H1 (cell line): ENCODE measurements at regions not wholly inside any gene's neighbourhood (a gene's known extent, or its start where the extent isn't known, plus 50 kb on each side); places are given as distances from the start of the nearest gene placed in this dataset.

ENCODE experiments used
- CTCF ChIA-PET: fragments of 300-600 bp; sonication (Branson Sonifier 250); formaldehyde crosslinking; loops from one replicate; lab custom pipeline; 2021; ENCODE audit not compliant: partially characterized antibody; lab: Charles Lee
- POLR2A ChIA-PET: fragments of 300-600 bp; sonication (Branson Sonifier 250); formaldehyde crosslinking; loops from one replicate; lab custom pipeline; 2021; ENCODE audit warnings: inconsistent platforms; ENCODE audit not compliant: partially characterized antibody; lab: Charles Lee
- DNase-seq, 2 experiments: peaks; one replicate each; pipeline versions ENCODE4 v3.0.0 to v3.0.0-alpha.2; 2010 to 2022; ENCODE audit warnings: low spot score in 2 of 2, low read depth in 1 of 2, mixed read lengths in 1 of 2
- FAIRE-seq: peaks from 2 replicates; lab custom pipeline; 2011; peaks lifted over from hg19 to GRCh38; lab: Jason Lieb, UNC
- H2AFZ ChIP-seq: 2 replicates; pipeline ENCODE4 v1.8.1; 2012; ENCODE audit warnings: low read length, inconsistent platforms
- H2AK5ac ChIP-seq: 2 replicates; pipeline ENCODE4 v1.6.1; 2013; ENCODE audit warnings: low read depth, low read length
- H2BK120ac ChIP-seq: replicated peaks from 2 replicates; pipeline ENCODE3; 2013; ENCODE audit warnings: low read depth, low read length, inconsistent platforms
- H2BK12ac ChIP-seq: 2 replicates; pipeline ENCODE4 v1.6.1; 2013; ENCODE audit warnings: low read depth, low read length
- H2BK15ac ChIP-seq: 2 replicates; pipeline ENCODE4 v1.6.1; 2013; ENCODE audit warnings: low read length
- H2BK20ac ChIP-seq: 2 replicates; pipeline ENCODE4 v1.6.1; 2013; ENCODE audit warnings: low read length
- H2BK5ac ChIP-seq: 2 replicates; pipeline ENCODE4 v1.6.1; 2013; ENCODE audit warnings: low read depth, low read length
- H3K14ac ChIP-seq: 2 replicates; pipeline ENCODE4 v1.6.1; 2013; ENCODE audit warnings: inconsistent platforms; ENCODE audit not compliant: insufficient read length
- H3K18ac ChIP-seq: 2 replicates; pipeline ENCODE4 v1.6.1; 2013; ENCODE audit warnings: low read length; ENCODE audit errors: extremely low read depth
- H3K23ac ChIP-seq: 2 replicates; pipeline ENCODE4 v1.6.1; 2013; ENCODE audit warnings: inconsistent platforms; ENCODE audit not compliant: insufficient read length
- H3K23me2 ChIP-seq: 2 replicates; pipeline ENCODE4 v1.6.1; 2013; ENCODE audit warnings: low read depth, low read length
- H3K27ac ChIP-seq: 2 replicates; pipeline ENCODE4 v1.6.1; 2011; ENCODE audit warnings: low read depth, low read length, inconsistent platforms
- H3K27me3 ChIP-seq, 4 experiments: replicated peaks in 1 of 4; 1 replicate in 1 of 4; 2 replicates in 3 of 4; pipeline versions ENCODE4 v1.6.1 to v1.8.1; 2011 to 2013; ENCODE audit warnings: low read length in 3 of 4, mild to moderate bottlenecking in 3 of 4, inconsistent platforms in 2 of 4, mixed read lengths in 2 of 4, moderate library complexity in 1 of 4; ENCODE audit not compliant: control insufficient read depth in 3 of 4, insufficient read depth in 3 of 4; ENCODE audit errors: extremely low read depth in 1 of 4
- H3K36me3 ChIP-seq, 4 experiments: 2 replicates each; pipeline versions ENCODE4 v1.6.1 to v1.8.1; 2011 to 2013; ENCODE audit warnings: mild to moderate bottlenecking in 4 of 4, low read length in 3 of 4, moderate library complexity in 2 of 4, control low read depth in 1 of 4, inconsistent platforms in 1 of 4; ENCODE audit not compliant: insufficient read depth in 4 of 4, control insufficient read depth in 2 of 4
- H3K4ac ChIP-seq: replicated peaks from 2 replicates; pipeline ENCODE3; 2013; ENCODE audit warnings: low read length, low read depth, mixed read lengths, inconsistent platforms; ENCODE audit not compliant: insufficient read length
- H3K4me1 ChIP-seq, 4 experiments: replicated peaks in 1 of 4; 1 replicate in 1 of 4; 2 replicates in 3 of 4; pipeline versions ENCODE4 v1.6.1 to v1.8.1; 2011 to 2013; ENCODE audit warnings: low read length in 3 of 4, inconsistent platforms in 2 of 4, mixed read lengths in 1 of 4; ENCODE audit not compliant: insufficient read depth in 4 of 4, control insufficient read depth in 3 of 4
- H3K4me2 ChIP-seq, 2 experiments: 2 replicates each; pipeline versions ENCODE4 v1.6.1 to v1.8.1; 2011 to 2013; ENCODE audit warnings: low read depth in 2 of 2, low read length in 2 of 2, control low read depth in 1 of 2, inconsistent platforms in 1 of 2, mild to moderate bottlenecking in 1 of 2; ENCODE audit not compliant: insufficient read depth in 1 of 2
- H3K4me3 ChIP-seq, 4 experiments: fragments of 200-600, 300-600 bp in 1 of 4; sonication (generic), shearing (Covaris generic), sonication (Bioruptor Twin) in 1 of 4; 2 replicates each; pipeline versions ENCODE4 v1.5.1 to v1.8.1; 2011 to 2016; ENCODE audit warnings: low read length in 4 of 4, low read depth in 3 of 4, control low read depth in 2 of 4, inconsistent platforms in 2 of 4, mild to moderate bottlenecking in 2 of 4, mixed read lengths in 1 of 4, moderate library complexity in 1 of 4; ENCODE audit not compliant: insufficient read depth in 2 of 4; ENCODE audit errors: extremely low read depth in 1 of 4
- H3K56ac ChIP-seq: replicated peaks from 2 replicates; pipeline ENCODE3; 2013; ENCODE audit warnings: low read depth, mild to moderate bottlenecking, mixed read lengths, low read length, inconsistent platforms; ENCODE audit not compliant: insufficient read length
- H3K79me1 ChIP-seq: 2 replicates; pipeline ENCODE4 v1.6.1; 2013; ENCODE audit warnings: low read depth, low read length, control low read depth
- H3K79me2 ChIP-seq, 2 experiments: 2 replicates each; pipeline versions ENCODE4 v1.6.1 to v1.8.1; 2012 to 2013; ENCODE audit warnings: low read length in 2 of 2, mild to moderate bottlenecking in 2 of 2, inconsistent platforms in 1 of 2; ENCODE audit not compliant: insufficient read depth in 2 of 2, control insufficient read depth in 1 of 2
- H3K9ac ChIP-seq, 4 experiments: replicated peaks in 1 of 4; 1 replicate in 1 of 4; 2 replicates in 3 of 4; pipeline versions ENCODE4 v1.6.1 to v1.8.1; 2011 to 2013; ENCODE audit warnings: low read depth in 3 of 4, low read length in 3 of 4, control low read depth in 2 of 4, mild to moderate bottlenecking in 2 of 4, moderate library complexity in 2 of 4, inconsistent platforms in 1 of 4; ENCODE audit errors: extremely low read depth in 1 of 4
- H3K9me3 ChIP-seq, 2 experiments: 2 replicates each; pipeline versions ENCODE4 v1.6.1 to v1.8.1; 2012 to 2013; ENCODE audit warnings: mild to moderate bottlenecking in 2 of 2, moderate library complexity in 2 of 2, control low read depth in 1 of 2, inconsistent platforms in 1 of 2, low read depth in 1 of 2, low read length in 1 of 2, mixed read lengths in 1 of 2; ENCODE audit not compliant: insufficient read depth in 2 of 2
- H4K20me1 ChIP-seq, 2 experiments: replicated peaks in 1 of 2; 2 replicates each; pipeline versions ENCODE3 to v1.8.1; 2011 to 2013; ENCODE audit warnings: inconsistent platforms in 2 of 2, low read length in 2 of 2, mild to moderate bottlenecking in 1 of 2; ENCODE audit not compliant: insufficient read depth in 2 of 2, control insufficient read depth in 1 of 2
- H4K5ac ChIP-seq: 2 replicates; pipeline ENCODE4 v1.6.1; 2013; ENCODE audit warnings: low read length, low read depth, mixed read lengths, inconsistent platforms; ENCODE audit not compliant: insufficient read length
- H4K8ac ChIP-seq: 2 replicates; pipeline ENCODE4 v1.8.0; 2013; ENCODE audit warnings: mild to moderate bottlenecking, moderate library complexity, low read length, inconsistent platforms; ENCODE audit not compliant: insufficient read depth; ENCODE audit errors: extremely low read depth
- H4K91ac ChIP-seq: replicated peaks from 2 replicates; pipeline ENCODE3; 2013; ENCODE audit warnings: low read length, mixed read lengths, inconsistent platforms; ENCODE audit not compliant: insufficient read length
- RBBP5 ChIP-seq: IDR thresholded peaks from 2 replicates; pipeline ENCODE4 v1.7.1; 2012; ENCODE audit warnings: low read depth, mild to moderate bottlenecking, inconsistent platforms, low read length, moderate library complexity, borderline replicate concordance
- WGBS, 2 experiments: shearing (Covaris generic) in 1 of 2; methylation state at CpG; one replicate each; pipeline versions ENCODE4 v1.1.6 to v1.1.7; 2013 to 2015; ENCODE audit warnings: low lambda C conversion rate in 2 of 2, mixed read lengths in 2 of 2, inconsistent platforms in 1 of 2, low coverage in 1 of 2, missing lambda C conversion rate in 1 of 2; ENCODE audit not compliant: insufficient replicate concordance in 2 of 2, insufficient coverage in 1 of 2, insufficient read length in 1 of 2; ENCODE audit errors: extremely low coverage in 1 of 2, missing lambda C conversion rate in 1 of 2; 5-methylcytosine and 5-hydroxymethylcytosine counted together

GRCh38 chr3:147493666-147494065, 84.5 kb downstream of the ZIC1 start:
- no peak overlapping the region for H3K23ac ChIP-seq
- no peak for TF ChIP-seq RBBP5
- no peaks in the 10 kb centered on the region for H3K23me2 ChIP-seq
- DNase-seq (no peak), FAIRE-seq (no peak)
- no peak overlapping the region for H2BK12ac ChIP-seq
- no peak overlapping the region for H2BK20ac ChIP-seq
- H3K56ac ChIP-seq = no peak overlapping the region
- no peak overlapping the region for H4K8ac ChIP-seq
- H3K14ac ChIP-seq = no peak overlapping the region
- H2BK5ac ChIP-seq = no peak overlapping the region
- no peaks in the 10 kb centered on the region for H4K20me1 ChIP-seq
- H2BK120ac ChIP-seq = no peak overlapping the region
- no peak overlapping the region for H4K5ac ChIP-seq
- POLR2A ChIA-PET = no interaction called here
- no peak overlapping the region for H3K9ac ChIP-seq
- H2AFZ ChIP-seq = no peak overlapping the region
- no peaks in the 10 kb centered on the region for H3K36me3 ChIP-seq
- WGBS, 2 experiments = 91% methylated on average over 2 of the region's 2 CpGs; no CpG with 5 or more reads in 1 of the 2 experiments
- no peak overlapping the region for H3K4ac ChIP-seq
- H3K27ac ChIP-seq = no peak overlapping the region
- H3K18ac ChIP-seq = no peak overlapping the region
- H4K91ac ChIP-seq = no peak overlapping the region
- H3K4me2 ChIP-seq = no peak overlapping the region
- H3K79me1 ChIP-seq = no peaks in the 10 kb centered on the region
- H2AK5ac ChIP-seq = no peak overlapping the region
- no peaks in the 10 kb centered on the region for H3K4me1 ChIP-seq
- H3K27me3 ChIP-seq = no peaks in the 10 kb centered on the region
- no peaks in the 10 kb centered on the region for H3K79me2 ChIP-seq
- no peak overlapping the region for H3K4me3 ChIP-seq
- H3K9me3 ChIP-seq = no peaks in the 10 kb centered on the region
- CTCF ChIA-PET = interaction anchor here (1.0 kb wide), 1 partner anchor 138 kb away, joined by 3 read pairs; no protein-coding TSS in a partner anchor
- no peak overlapping the region for H2BK15ac ChIP-seq
